Smooth muscle cell (in vitro differentiated cells): ENCODE measurements at regions not wholly inside any gene's neighbourhood (a gene's known extent, or its start where the extent isn't known, plus 50 kb on each side); places are given as distances from the start of the nearest gene placed in this dataset.

ENCODE experiments used
- DNase-seq: peaks from one replicate; lab custom pipeline; 2025; ENCODE audit not compliant: unreplicated experiment; lab: John Stamatoyannopoulos, UW
- H2AFZ ChIP-seq: fragments of 200-600 bp; sonication (generic); 2 replicates; pipeline ENCODE4 v1.6.0; 2016; ENCODE audit warnings: antibody characterized with exemption, low read depth, mild to moderate bottlenecking
- H3F3A ChIP-seq: fragments of 200-600 bp; sonication (generic); 2 replicates; pipeline ENCODE4 v1.6.0; 2017; ENCODE audit warnings: antibody characterized with exemption, low read depth
- H3K27ac ChIP-seq: fragments of 200-600 bp; sonication (generic); 2 replicates; pipeline ENCODE4 v1.5.1; 2016; ENCODE audit warnings: low read depth, mild to moderate bottlenecking
- H3K27me3 ChIP-seq: fragments of 200-600 bp; sonication (generic); 2 replicates; pipeline ENCODE4 v1.6.1; 2016; ENCODE audit warnings: low read depth, mild to moderate bottlenecking
- H3K36me3 ChIP-seq: fragments of 200-600 bp; sonication (generic); 2 replicates; pipeline ENCODE4 v1.5.1; 2016; ENCODE audit warnings: low read depth
- H3K4me1 ChIP-seq: fragments of 200-600 bp; sonication (generic); 2 replicates; pipeline ENCODE4 v1.5.1; 2016; ENCODE audit warnings: low read depth
- H3K4me2 ChIP-seq: fragments of 200-600 bp; sonication (generic); 2 replicates; pipeline ENCODE4 v1.6.0; 2016; ENCODE audit warnings: mild to moderate bottlenecking
- H3K4me3 ChIP-seq: fragments of 200-600 bp; sonication (generic); 2 replicates; pipeline ENCODE4 v1.5.1; 2016; ENCODE audit warnings: mild to moderate bottlenecking
- H3K79me2 ChIP-seq: fragments of 200-600 bp; sonication (generic); 2 replicates; pipeline ENCODE4 v1.6.0; 2016; ENCODE audit warnings: low read depth, mild to moderate bottlenecking
- H3K9ac ChIP-seq: fragments of 200-600 bp; sonication (generic); 2 replicates; pipeline ENCODE4 v1.6.0; 2016; ENCODE audit warnings: low read depth
- H3K9me3 ChIP-seq: fragments of 200-600 bp; sonication (generic); replicated peaks from 2 replicates; pipeline ENCODE4 v1.5.1; 2016; ENCODE audit warnings: low read depth
- H4K20me1 ChIP-seq: fragments of 200-600 bp; sonication (generic); 2 replicates; pipeline ENCODE4 v1.6.0; 2016; ENCODE audit warnings: low read depth
- WGBS: methylation state at CpG from one replicate; pipeline ENCODE4 v1.1.7; 2016; ENCODE audit warnings: low lambda C conversion rate; 5-methylcytosine and 5-hydroxymethylcytosine counted together
- TF ChIP-seq, protein P1 (sequence below): fragments of 200-600 bp; sonication (generic); IDR thresholded peaks from 2 replicates; pipeline ENCODE4 v1.5.1; 2017; ENCODE audit warnings: borderline replicate concordance, mild to moderate bottlenecking, antibody characterized with exemption; ENCODE audit not compliant: insufficient read depth, poor library complexity, severe bottlenecking

DNA sequence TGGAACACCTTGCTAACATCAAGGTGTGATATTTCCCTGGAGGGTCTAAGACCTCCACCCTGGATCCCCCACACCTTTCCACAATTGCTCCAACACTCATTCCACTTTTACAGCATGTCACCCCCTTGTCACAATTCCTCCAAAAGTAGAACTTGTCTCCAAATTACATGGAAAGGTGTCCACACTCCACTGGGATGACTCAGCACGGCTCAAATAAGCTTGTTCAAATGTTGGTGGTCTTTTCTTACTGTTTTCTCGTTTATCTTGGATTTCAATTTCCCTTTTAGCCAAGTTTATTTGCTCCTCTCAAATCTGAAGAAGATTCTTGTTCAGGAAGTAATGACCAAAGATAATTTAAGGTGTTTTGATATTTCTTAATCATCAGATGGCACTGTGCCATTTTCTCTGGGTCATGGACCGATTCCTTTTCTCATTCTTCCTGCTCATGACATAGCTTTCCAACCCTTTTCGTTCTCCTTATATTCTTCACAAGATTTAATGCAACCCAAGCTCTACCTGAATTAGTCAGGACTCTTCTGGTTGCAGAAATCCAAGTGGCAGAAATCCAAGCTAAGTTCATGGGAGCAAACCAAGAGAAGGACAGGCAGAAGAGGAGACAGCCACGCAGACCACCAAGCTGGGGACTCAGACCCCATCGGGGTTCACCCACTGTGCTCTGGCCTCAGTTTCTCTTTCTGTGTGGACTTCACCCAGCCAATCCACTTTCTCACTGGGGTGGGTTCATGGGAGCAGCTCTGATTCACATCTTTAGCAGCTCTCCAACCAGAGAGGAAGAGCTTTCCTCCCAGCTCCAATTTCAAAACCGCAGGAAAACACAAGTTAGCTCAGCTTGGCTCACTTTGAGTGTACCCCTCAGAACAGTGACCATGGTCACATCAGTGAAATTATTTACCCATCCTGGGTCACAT, 110.5 kb upstream of the CDYL start:
- H2AFZ ChIP-seq: no peak overlapping the region
- no peak overlapping the region for H3K4me2 ChIP-seq
- H3K4me3 ChIP-seq: no peak overlapping the region
- no peak overlapping the region for H3K27ac ChIP-seq
- H3K9me3 ChIP-seq: no peaks in the 10 kb centered on the region
- H3K27me3 ChIP-seq: no peaks in the 10 kb centered on the region
- 94% methylated on average over 7 of the region's 7 CpGs for WGBS
- H3K79me2 ChIP-seq: no peaks in the 10 kb centered on the region
- DNase-seq: no peak
- H4K20me1 ChIP-seq: no peaks in the 10 kb centered on the region
- no peaks in the 10 kb centered on the region for H3F3A ChIP-seq
- no peaks in the 10 kb centered on the region for H3K36me3 ChIP-seq
- TF ChIP-seq, protein P1, sequence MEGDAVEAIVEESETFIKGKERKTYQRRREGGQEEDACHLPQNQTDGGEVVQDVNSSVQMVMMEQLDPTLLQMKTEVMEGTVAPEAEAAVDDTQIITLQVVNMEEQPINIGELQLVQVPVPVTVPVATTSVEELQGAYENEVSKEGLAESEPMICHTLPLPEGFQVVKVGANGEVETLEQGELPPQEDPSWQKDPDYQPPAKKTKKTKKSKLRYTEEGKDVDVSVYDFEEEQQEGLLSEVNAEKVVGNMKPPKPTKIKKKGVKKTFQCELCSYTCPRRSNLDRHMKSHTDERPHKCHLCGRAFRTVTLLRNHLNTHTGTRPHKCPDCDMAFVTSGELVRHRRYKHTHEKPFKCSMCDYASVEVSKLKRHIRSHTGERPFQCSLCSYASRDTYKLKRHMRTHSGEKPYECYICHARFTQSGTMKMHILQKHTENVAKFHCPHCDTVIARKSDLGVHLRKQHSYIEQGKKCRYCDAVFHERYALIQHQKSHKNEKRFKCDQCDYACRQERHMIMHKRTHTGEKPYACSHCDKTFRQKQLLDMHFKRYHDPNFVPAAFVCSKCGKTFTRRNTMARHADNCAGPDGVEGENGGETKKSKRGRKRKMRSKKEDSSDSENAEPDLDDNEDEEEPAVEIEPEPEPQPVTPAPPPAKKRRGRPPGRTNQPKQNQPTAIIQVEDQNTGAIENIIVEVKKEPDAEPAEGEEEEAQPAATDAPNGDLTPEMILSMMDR: no peak
- H3K9ac ChIP-seq: no peak overlapping the region
- H3K4me1 ChIP-seq: no peaks in the 10 kb centered on the region

DNA sequence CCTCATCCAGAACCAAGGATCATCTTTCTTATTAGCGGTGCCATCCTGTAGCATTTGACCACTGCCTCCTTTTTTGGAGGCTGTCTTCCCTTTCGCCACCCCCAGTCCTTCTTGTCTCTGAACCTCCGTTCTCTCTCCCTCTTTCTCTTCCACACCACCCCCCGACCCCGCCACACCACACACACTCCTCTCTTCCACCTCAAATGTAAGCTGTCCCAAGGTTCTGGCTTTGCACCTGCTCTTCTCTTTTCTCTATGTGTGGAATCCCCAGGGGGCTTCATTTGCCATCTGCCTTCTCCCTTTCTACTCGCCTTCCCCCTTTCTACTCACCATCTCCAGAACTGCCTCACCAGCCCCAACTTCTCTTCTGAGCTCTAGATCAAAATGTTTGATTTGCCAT, 111.3 kb upstream of the CDYL start:
- H3K27me3 ChIP-seq: no peaks in the 10 kb centered on the region
- H3K27ac ChIP-seq: no peak overlapping the region
- DNase-seq: no peak
- no peak overlapping the region for H2AFZ ChIP-seq
- 95% methylated on average over 6 of the region's 6 CpGs for WGBS
- no peaks in the 10 kb centered on the region for H3K36me3 ChIP-seq
- H3F3A ChIP-seq: no peaks in the 10 kb centered on the region
- no peaks in the 10 kb centered on the region for H3K9me3 ChIP-seq
- no peaks in the 10 kb centered on the region for H4K20me1 ChIP-seq
- H3K9ac ChIP-seq: no peak overlapping the region
- no peak overlapping the region for H3K4me2 ChIP-seq
- H3K4me1 ChIP-seq: no peaks in the 10 kb centered on the region
- H3K4me3 ChIP-seq: no peak overlapping the region
- H3K79me2 ChIP-seq: no peaks in the 10 kb centered on the region
- TF ChIP-seq, protein P1: no peak

DNA sequence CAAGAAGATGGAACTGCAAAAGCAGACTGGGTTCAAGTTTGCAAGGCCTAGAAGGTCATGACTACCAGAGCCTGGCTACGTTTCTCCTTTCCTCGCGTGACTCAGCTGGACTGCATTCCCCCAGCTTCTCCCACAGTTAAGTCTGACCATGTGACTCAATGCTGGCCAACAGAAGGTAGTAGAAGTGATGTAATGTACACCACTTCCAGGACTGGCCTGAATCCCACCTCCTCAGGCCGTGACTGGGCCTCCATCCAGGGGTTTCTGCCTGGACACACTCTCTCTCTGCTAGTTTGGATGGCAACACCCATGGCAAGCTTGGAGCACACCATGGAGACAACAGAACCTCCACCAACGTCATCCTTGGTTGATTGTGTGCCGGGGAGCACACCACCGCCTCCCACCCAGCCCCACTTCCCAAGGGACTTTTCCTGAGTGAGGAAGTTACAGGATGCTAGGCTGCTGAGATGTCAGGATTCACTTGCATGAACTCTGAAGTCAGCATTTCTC, 112.0 kb upstream of the CDYL start:
- no peak overlapping the region for H2AFZ ChIP-seq
- WGBS: 65% methylated on average over 7 of the region's 7 CpGs
- H3K4me1 ChIP-seq: no peaks in the 10 kb centered on the region
- H3K27me3 ChIP-seq: no peaks in the 10 kb centered on the region
- no peak overlapping the region for H3K9ac ChIP-seq
- TF ChIP-seq, protein P1: no peak
- H3K27ac ChIP-seq: peak overlapping the region; percentile 82
- no peaks in the 10 kb centered on the region for H3K9me3 ChIP-seq
- no peaks in the 10 kb centered on the region for H3K79me2 ChIP-seq
- no peak for DNase-seq
- no peaks in the 10 kb centered on the region for H3K36me3 ChIP-seq
- no peaks in the 10 kb centered on the region for H3F3A ChIP-seq
- no peaks in the 10 kb centered on the region for H4K20me1 ChIP-seq
- no peak overlapping the region for H3K4me2 ChIP-seq
- H3K4me3 ChIP-seq: no peak overlapping the region
